Esophagus squamous epithelium (tissue), 4 donors: ENCODE measurements at regions not wholly inside any gene's neighbourhood (a gene's known extent, or its start where the extent isn't known, plus 50 kb on each side); places are given as distances from the start of the nearest gene placed in this dataset.

Source experiments
- CTCF ChIP-seq, 6 experiments: fragments of 450-650 bp in 4 of 6; fragments of 200-600 bp in 2 of 6; sonication (generic) in 2 of 6; IDR thresholded peaks; one replicate each; pipeline ENCODE4 v1.5.1; 2016 to 2019; ENCODE audit warnings: antibody characterized with exemption in 6 of 6, mild to moderate bottlenecking in 4 of 6, moderate library complexity in 4 of 6
- POLR2A ChIP-seq, 4 donors: fragments of 450-650 bp; IDR thresholded peaks; one replicate each; pipeline ENCODE4 v1.6.1; 2017; ENCODE audit warnings: antibody characterized with exemption in 4 of 4, mild to moderate bottlenecking in 4 of 4, moderate library complexity in 3 of 4

- TF ChIP-seq CTCF (IDR thresholded peaks at IDR 0.05) (no peak), POLR2A (IDR thresholded peaks at IDR 0.05) (no peak)
Measured at GRCh38 chr16:5257462-5257861, 159.9 kb upstream of the EEF2KMT start.
